Lung (tissue), 9 donors: ENCODE measurements at regions not wholly inside any gene's neighbourhood (a gene's known extent, or its start where the extent isn't known, plus 50 kb on each side); places are given as distances from the start of the nearest gene placed in this dataset.
"Not testable (repeated sequence)": the region's sequence is repeated elsewhere in the genome, so short reads cannot be mapped to it uniquely, and the experiment has no call there.

Experiments used
- ATAC-seq: fragments of 200-7000 bp; cut with Tn5 transposase; one replicate; pipeline ENCODE4 v1.9.1; 2020; ENCODE audit warnings: moderate number of reproducible peaks; ENCODE audit not compliant: insufficient read depth, low FRiP score
- DNase-seq, 3 donors: peaks; one replicate each; pipeline ENCODE4 v3.0.0-alpha.2; 2013 to 2017
- H3K27ac ChIP-seq, 2 donors: one replicate each; pipeline ENCODE4 v1.5.1; 2013; ENCODE audit warnings: mild to moderate bottlenecking in 2 of 2, moderate library complexity in 2 of 2, control low read depth in 1 of 2, inconsistent platforms in 1 of 2, low read depth in 1 of 2, low read length in 1 of 2
- H3K27me3 ChIP-seq, 3 donors: one replicate each; pipeline ENCODE4 v1.5.1; 2013; ENCODE audit warnings: low read length in 2 of 3; ENCODE audit not compliant: control insufficient read depth in 3 of 3, insufficient read depth in 3 of 3
- H3K36me3 ChIP-seq, 4 donors: one replicate each; pipeline ENCODE4 v1.5.1; 2013; ENCODE audit warnings: low read length in 4 of 4, mild to moderate bottlenecking in 1 of 4, moderate library complexity in 1 of 4; ENCODE audit not compliant: control insufficient read depth in 4 of 4, insufficient read depth in 4 of 4
- H3K4me1 ChIP-seq, 5 donors: one replicate each; pipeline ENCODE4 v1.5.1; 2013; ENCODE audit warnings: low read length in 5 of 5, mild to moderate bottlenecking in 2 of 5, moderate library complexity in 1 of 5; ENCODE audit not compliant: control insufficient read depth in 5 of 5, insufficient read depth in 5 of 5
- H3K4me3 ChIP-seq: one replicate; pipeline ENCODE4 v1.5.1; 2013; ENCODE audit warnings: mild to moderate bottlenecking, control low read depth, moderate library complexity
- H3K9ac ChIP-seq, 2 donors: one replicate each; pipeline ENCODE4 v1.5.1; 2013; ENCODE audit warnings: low read length in 2 of 2, control low read depth in 1 of 2; ENCODE audit not compliant: insufficient read depth in 1 of 2
- H3K9me3 ChIP-seq, 4 donors: one replicate each; pipeline ENCODE4 v1.5.1; 2013; ENCODE audit warnings: low read length in 3 of 4, mild to moderate bottlenecking in 1 of 4, moderate library complexity in 1 of 4; ENCODE audit not compliant: control insufficient read depth in 4 of 4, insufficient read depth in 3 of 4
- WGBS, 2 donors: extraction: QIAGEN DNeasy Blood & Tissue Kit; methylation state at CpG; one replicate each; pipeline ENCODE4 v1.1.7; 2013; 5-methylcytosine and 5-hydroxymethylcytosine counted together
- donor health status: Bipolar disorder and iron deficiency.
- donor health status: healthy.
- donor health status: DM: yes; HTN: yes; CAD: no.

GRCh38 chr9:42434844-42435714 lies 251.6 kb downstream of the SPATA31A6 start:
- 69 to 76% methylated on average over 13 to 15 of the region's 15 CpGs for WGBS, 2 donors
- not testable (repeated sequence) for H3K4me3 ChIP-seq, H3K27me3 ChIP-seq, H3K9ac ChIP-seq, H3K4me1 ChIP-seq, DNase-seq, ATAC-seq, H3K27ac ChIP-seq, H3K9me3 ChIP-seq, H3K36me3 ChIP-seq

GRCh38 chr9:42435715-42436342 lies 252.4 kb downstream of the SPATA31A6 start:
- WGBS, 2 donors = 89 to 94% methylated on average over 3 of the region's 4 CpGs
- not testable (repeated sequence) for ATAC-seq

DNA sequence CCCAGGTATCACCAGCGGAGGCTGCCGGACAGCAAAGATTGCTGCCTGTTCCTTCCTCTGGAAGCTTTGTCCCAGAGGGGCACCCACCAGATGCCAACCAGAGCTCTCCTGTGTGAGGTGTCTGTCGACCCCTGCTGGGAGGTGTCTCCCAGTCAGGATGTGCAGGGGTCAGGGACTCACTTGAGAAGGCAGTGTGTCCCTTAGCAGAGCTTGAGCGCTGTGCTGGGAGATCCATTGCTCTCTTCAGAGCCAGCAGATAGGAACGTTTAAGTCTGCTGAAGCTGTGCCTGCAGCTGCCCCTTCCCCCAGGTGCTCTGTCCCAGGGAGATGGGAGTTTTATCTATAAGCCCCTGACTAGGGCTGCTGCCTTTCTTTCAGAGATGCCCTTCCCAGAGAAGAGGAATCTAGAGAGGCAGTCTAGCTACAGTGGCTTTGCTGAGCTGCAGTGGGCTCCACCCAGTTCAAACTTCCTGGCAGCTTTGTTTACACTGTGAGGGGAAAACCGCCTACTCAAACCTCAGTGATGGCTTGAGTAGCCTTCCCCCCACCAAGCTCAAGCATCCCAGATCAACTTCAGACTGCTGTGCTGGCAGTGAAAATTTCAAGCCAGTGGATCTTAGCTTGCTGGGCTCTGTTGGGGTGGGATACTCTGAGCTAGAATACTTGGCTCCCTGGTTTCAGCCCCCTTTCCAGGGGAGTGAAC lies 253.7 kb downstream of the SPATA31A6 start:
- H3K9me3 ChIP-seq, H3K27me3 ChIP-seq, H3K36me3 ChIP-seq, H3K9ac ChIP-seq, H3K4me3 ChIP-seq, DNase-seq, H3K4me1 ChIP-seq, ATAC-seq, H3K27ac ChIP-seq: not testable (repeated sequence)
- WGBS, 2 donors = 45 to 46% methylated on average over 2 of the region's 6 CpGs

More at GRCh38 chr9:42435715-42436342, 252.4 kb downstream of the SPATA31A6 start:
- H3K4me3 ChIP-seq, H3K4me1 ChIP-seq, H3K27me3 ChIP-seq, H3K27ac ChIP-seq, H3K36me3 ChIP-seq, H3K9me3 ChIP-seq, DNase-seq, H3K9ac ChIP-seq: not testable (repeated sequence)

GRCh38 chr9:42442680-42443079 lies 259.2 kb downstream of the SPATA31A6 start:
- not testable (repeated sequence) for ATAC-seq, H3K9me3 ChIP-seq, H3K27me3 ChIP-seq, H3K4me3 ChIP-seq, H3K27ac ChIP-seq, DNase-seq, H3K9ac ChIP-seq, H3K36me3 ChIP-seq, H3K4me1 ChIP-seq

GRCh38 chr9:42443414-42443813 lies 260.0 kb downstream of the SPATA31A6 start:
- H3K36me3 ChIP-seq, ATAC-seq, H3K27ac ChIP-seq, DNase-seq, H3K4me3 ChIP-seq, H3K9ac ChIP-seq, H3K27me3 ChIP-seq, H3K9me3 ChIP-seq, H3K4me1 ChIP-seq: not testable (repeated sequence)
- 40 to 58% methylated on average over 2 of the region's 2 CpGs for WGBS, 2 donors

DNA sequence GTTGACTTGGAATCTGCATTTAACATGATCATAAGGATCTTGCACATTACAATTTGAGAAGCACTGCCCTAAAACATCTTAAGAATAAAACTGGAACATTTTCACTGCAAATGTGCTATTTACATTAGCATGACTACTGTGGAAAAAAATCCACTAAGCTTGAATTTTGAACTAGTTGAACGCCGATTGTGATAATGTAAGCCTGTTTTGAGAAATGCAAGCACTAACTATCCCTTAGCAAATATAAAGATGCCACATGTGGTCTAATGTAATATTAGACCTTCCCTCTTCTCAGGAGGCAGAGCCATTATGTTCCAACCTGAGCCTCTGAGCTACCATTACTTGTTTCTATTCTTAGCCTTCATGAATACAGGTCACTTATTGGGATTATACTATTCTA lies 278.0 kb downstream of the SPATA31A6 start:
- not testable (repeated sequence) for H3K4me1 ChIP-seq, H3K27me3 ChIP-seq, H3K9me3 ChIP-seq, H3K36me3 ChIP-seq, DNase-seq, H3K27ac ChIP-seq, H3K9ac ChIP-seq, H3K4me3 ChIP-seq, ATAC-seq
- WGBS, 2 donors = 76 to 83% methylated on average over 2 of the region's 2 CpGs

- H3K9me3 ChIP-seq, H3K27me3 ChIP-seq, H3K4me1 ChIP-seq, DNase-seq, H3K27ac ChIP-seq, ATAC-seq, H3K9ac ChIP-seq, H3K36me3 ChIP-seq, H3K4me3 ChIP-seq: not testable (repeated sequence)
- 49 to 64% methylated on average over 1 of the region's 1 CpG for WGBS, 2 donors
These were observed 278.4 kb downstream of the SPATA31A6 start for GRCh38 chr9:42461863-42462262.

DNA sequence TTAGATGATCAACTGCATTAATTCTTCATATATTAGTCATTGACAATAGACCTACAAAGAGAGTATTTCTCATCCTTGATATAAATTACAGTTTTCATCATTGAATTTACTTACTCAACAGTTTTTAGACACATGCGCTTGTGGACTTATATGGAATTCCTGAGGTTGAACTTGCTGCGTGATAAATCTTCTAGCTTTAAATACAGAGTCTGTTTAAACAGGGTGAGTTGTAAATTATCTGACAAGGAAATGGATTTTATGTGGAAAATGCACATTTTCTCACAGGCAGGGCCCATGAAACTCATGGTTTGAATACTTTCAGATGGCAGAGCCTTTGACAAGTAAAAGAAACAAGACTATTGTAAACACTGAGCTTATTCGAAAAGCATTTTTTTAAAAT lies 280.5 kb downstream of the SPATA31A6 start:
- H3K36me3 ChIP-seq, H3K27me3 ChIP-seq, ATAC-seq, H3K4me1 ChIP-seq, H3K9ac ChIP-seq, H3K27ac ChIP-seq, H3K4me3 ChIP-seq, DNase-seq, H3K9me3 ChIP-seq: not testable (repeated sequence)
- WGBS, 2 donors = 56 to 66% methylated on average over 3 of the region's 3 CpGs
